BJ (cell line): ENCODE measurements at regions not wholly inside any gene's neighbourhood (a gene's known extent, or its start where the extent isn't known, plus 50 kb on each side); places are given as distances from the start of the nearest gene placed in this dataset.

Experiments
- CTCF ChIA-PET: fragments of 350-600 bp; formaldehyde crosslinking; extraction: SDS; loops from one replicate; lab custom pipeline; 2021; ENCODE audit warnings: antibody characterized with exemption, inconsistent platforms; lab: Yijun Ruan, JAX
- POLR2A ChIA-PET: fragments of 300-600 bp; sonication (Branson Sonifier 250); formaldehyde crosslinking; extraction: SDS; loops from one replicate; lab custom pipeline; 2021; ENCODE audit warnings: antibody characterized with exemption; lab: Charles Lee
- DNase-seq: peaks from one replicate; pipeline ENCODE4 v3.0.0-alpha.2; 2011; ENCODE audit warnings: low read depth
- H3K27me3 ChIP-seq: 2 replicates; pipeline ENCODE4 v1.6.0; 2011; ENCODE audit warnings: low read length; ENCODE audit not compliant: control insufficient read depth, insufficient read depth
- H3K36me3 ChIP-seq: 2 replicates; pipeline ENCODE4 v1.5.1; 2011; ENCODE audit warnings: low read length; ENCODE audit not compliant: control insufficient read depth, insufficient read depth
- H3K4me3 ChIP-seq: 2 replicates; pipeline ENCODE4 v1.5.1; 2011; ENCODE audit warnings: low read depth, mild to moderate bottlenecking, control low read depth, low read length
- CTCF ChIP-seq: IDR thresholded peaks from 2 replicates; pipeline ENCODE4 v1.5.1; 2011; ENCODE audit warnings: low read depth, mild to moderate bottlenecking, control low read depth, inconsistent platforms, low read length, moderate library complexity; ENCODE audit not compliant: insufficient read depth

- no peaks in the 10 kb centered on the region for H3K27me3 ChIP-seq
- no peak for TF ChIP-seq CTCF
- no peak for DNase-seq
- no peak overlapping the region for H3K4me3 ChIP-seq
- H3K36me3 ChIP-seq = no peaks in the 10 kb centered on the region
- POLR2A ChIA-PET = no interaction called here
- CTCF ChIA-PET = interaction anchor here (1.5 kb wide), 1 partner anchor 10 kb away, joined by 5 read pairs; no protein-coding TSS in a partner anchor
These were observed 513.2 kb upstream of the CDH2 start for GRCh38 chr18:28690100-28690499.

GRCh38 chr18:28689588-28689987 lies 512.7 kb upstream of the CDH2 start:
- no peaks in the 10 kb centered on the region for H3K27me3 ChIP-seq
- ChIA-PET CTCF (no interaction called here), POLR2A (no interaction called here)
- H3K4me3 ChIP-seq = no peak overlapping the region
- TF ChIP-seq CTCF = no peak
- no peak for DNase-seq
- no peaks in the 10 kb centered on the region for H3K36me3 ChIP-seq

GRCh38 chr18:28684746-28685355 lies 507.9 kb upstream of the CDH2 start:
- TF ChIP-seq CTCF = no peak
- peak; percentile 28 for DNase-seq
- CTCF ChIA-PET = interaction anchor here (0.6 kb wide), 1 partner anchor 1013 kb away, joined by 4 read pairs; no protein-coding TSS in a partner anchor
- POLR2A ChIA-PET = no interaction called here
- Histone ChIP-seq H3K27me3 (no peaks in the 10 kb centered on the region), H3K36me3 (no peaks in the 10 kb centered on the region), H3K4me3 (no peak overlapping the region)

- Histone ChIP-seq H3K4me3 (no peak overlapping the region), H3K27me3 (no peaks in the 10 kb centered on the region), H3K36me3 (no peaks in the 10 kb centered on the region)
- ChIA-PET POLR2A (no interaction called here), CTCF (no interaction called here)
- TF ChIP-seq CTCF = no peak
- DNase-seq = no peak
These were observed 506.0 kb upstream of the CDH2 start for GRCh38 chr18:28682912-28683311.

GRCh38 chr18:28669165-28669564 lies 492.2 kb upstream of the CDH2 start:
- H3K4me3 ChIP-seq = no peak overlapping the region
- H3K36me3 ChIP-seq = no peaks in the 10 kb centered on the region
- no peak for TF ChIP-seq CTCF
- ChIA-PET CTCF (no interaction called here), POLR2A (no interaction called here)
- no peaks in the 10 kb centered on the region for H3K27me3 ChIP-seq
- no peak for DNase-seq
